ENCODE measurements at regions not wholly inside any gene's neighbourhood (a gene's known extent, or its start where the extent isn't known, plus 50 kb on each side); places are given as distances from the start of the nearest gene placed in this dataset.
"Not testable (repeated sequence)": the region's sequence is repeated elsewhere in the genome, so short reads cannot be mapped to it uniquely, and the experiment has no call there.

DNA sequence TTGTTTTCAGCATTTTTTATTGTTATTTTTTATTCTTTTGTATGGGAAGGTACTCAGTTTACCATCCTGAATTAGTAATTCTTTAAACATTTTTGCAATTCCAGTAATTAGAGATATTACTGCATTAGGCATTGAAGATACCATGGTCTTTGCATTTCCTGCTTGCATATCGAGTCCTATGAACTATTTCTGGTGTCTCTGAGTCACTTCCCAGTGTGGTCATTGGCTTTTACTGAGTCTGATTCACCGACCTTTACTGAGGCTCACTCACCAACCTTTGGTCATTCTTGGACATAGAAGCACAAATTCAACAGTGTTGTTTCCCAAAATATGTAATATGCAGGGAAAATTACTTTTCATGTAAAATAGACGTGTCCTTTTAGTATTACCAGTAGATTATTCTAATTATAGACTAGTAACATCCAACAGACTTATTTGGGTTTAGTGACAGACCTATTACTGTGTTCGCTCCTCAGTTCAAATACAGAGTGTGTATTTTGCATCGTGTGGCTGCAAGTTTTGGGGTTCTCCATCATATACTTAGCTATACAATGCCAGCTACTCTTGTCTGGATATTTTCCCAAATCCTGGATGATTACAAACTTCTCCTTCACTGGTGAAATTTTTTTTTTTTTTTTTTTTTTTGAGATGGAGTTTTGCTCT is 180.7 kb upstream of the PRSS1 start:
- DNase-seq (ENCODE audit: low read depth in 2 of 2), result no peak

DNA sequence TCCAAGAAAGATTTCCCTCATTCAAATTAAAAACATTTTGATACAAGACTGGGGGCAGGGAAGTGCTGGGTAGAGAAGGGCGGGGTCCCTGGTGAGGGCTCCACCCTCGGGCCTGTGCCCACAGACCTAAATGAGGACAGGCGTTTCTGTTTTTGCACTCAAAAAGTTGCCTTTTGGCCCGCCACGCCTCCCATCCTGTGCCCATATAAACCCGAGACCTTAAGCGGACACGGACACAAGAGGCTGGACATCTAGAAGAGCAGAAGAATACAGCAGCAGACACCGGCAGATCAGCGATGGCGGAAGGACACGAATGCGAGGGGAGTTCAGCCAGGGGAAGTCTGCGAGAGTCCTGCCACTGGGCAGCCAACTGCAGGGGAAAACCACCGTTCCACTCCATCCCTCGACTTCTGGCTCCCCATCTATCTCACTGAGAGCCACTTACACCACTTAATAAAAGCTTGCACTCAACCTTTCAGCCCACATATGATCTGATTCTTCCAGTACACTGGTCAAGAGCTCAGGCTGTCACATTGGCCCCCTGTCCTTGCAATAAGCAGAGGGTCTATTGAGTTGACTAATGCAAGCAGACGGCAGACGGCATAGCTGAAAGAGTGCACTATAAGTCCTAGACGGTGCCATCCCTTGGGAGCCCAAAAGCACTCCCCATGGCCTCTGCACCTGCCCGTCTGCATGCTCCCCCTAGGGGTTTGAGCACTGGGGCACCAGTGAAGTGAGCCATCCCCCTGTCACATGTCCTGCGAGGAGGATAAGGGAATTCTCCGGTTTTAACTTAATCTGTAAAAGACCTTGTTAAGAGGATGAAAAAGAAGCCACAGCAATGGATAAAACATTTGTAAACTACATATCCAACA is 181.8 kb upstream of the PRSS1 start:
- DNase-seq (ENCODE audit: low read depth in 2 of 2), result no peak

DNA sequence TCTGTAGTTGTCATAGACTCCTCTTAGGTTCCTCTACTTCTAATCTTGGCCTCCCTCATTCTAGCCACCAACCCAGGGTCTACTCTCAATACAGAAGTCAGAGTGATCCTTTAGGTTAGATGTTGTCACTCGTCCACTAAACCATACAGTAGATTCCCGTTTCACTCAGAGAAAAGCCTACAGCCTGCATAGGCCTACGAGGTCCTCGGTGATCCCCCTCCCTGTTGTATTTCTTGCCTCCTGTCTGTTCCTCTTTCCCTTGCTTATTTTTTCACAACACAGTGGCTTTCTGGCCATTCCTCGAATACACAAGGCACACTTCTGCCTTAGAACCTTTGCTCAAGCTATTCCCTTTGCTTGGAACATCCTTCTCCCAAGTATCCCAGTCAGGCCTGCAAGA is 183.0 kb upstream of the PRSS1 start:
- no peak for DNase-seq (ENCODE audit: low read depth in 2 of 2)

DNA sequence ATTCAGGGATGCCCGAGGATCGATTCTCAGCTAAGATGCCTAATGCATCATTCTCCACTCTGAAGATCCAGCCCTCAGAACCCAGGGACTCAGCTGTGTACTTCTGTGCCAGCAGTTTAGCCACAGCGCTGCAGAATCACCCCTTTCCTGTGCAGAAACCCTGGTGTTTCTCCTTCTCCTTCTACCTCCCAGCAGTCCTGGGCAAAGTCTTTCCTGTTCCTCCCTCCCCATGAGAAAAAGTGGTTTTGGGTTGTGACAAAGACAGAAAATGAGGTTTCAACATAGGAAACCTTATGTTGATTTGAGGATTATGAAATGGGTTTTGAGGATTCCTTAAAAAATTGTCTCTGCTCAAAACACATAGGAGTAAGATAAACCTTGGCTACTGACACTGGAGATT is 185.1 kb upstream of the PRSS1 start:
- DNase-seq (ENCODE audit: low read depth in 2 of 2), result not testable (repeated sequence)

DNA sequence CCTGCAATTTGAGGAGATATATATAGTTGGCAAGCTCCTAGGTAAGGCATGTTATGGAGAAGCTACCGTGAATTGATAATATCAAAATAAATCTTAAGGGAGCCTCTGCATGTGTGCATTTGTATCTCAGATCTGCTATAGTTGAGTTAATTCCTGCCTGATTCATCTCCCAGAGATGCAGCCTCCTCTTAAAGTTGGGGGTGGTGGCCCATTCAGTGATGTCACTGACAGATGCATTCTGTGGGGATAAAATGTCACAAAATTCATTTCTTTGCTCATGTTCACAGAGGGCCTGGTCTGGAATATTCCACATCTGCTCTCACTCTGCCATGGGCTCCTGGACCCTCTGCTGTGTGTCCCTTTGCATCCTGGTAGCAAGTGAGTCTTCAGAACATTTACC is 185.8 kb upstream of the PRSS1 start:
- DNase-seq (ENCODE audit: low read depth in 2 of 2), result no peak

DNA sequence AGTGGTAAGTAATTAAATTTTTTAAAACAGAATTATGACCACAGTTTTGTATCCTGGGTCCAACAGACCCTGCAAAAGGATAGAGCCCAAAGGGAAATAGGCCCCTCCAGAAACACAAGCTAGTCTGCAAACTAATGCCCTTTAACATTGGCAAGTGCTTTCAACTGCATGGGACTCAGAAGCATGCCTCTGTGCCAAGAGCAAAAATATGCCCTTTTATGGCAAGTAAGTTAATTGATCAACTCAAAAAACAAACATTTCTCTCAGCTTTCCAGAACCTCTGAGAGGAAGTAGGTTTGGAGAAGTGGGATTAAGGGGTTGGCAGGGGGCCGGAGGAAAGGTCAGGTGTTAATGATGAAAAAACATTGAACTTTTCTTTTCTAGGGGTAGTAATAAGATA is 186.6 kb upstream of the PRSS1 start:
- no peak for DNase-seq (ENCODE audit: low read depth in 2 of 2)

DNA sequence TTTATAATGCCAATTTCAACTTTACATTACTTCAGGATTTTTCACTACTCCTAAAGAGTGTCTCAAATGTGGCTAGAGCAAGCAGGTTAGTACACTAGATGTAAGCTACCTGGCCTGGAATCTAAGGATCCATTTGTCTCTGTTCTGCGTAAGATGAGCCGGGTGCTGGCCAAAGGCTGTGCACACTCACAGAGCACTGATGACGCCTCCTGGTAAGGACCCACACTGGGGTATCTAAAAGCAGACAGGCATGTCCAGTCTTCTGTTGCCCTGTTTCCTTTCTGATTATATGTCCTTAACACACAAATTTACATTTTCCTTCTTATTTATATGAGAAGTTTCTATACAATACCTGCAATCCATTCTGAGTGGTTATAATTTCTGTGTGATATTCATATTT is 187.9 kb upstream of the PRSS1 start:
- not testable (repeated sequence) for DNase-seq (ENCODE audit: low read depth in 2 of 2)

DNA sequence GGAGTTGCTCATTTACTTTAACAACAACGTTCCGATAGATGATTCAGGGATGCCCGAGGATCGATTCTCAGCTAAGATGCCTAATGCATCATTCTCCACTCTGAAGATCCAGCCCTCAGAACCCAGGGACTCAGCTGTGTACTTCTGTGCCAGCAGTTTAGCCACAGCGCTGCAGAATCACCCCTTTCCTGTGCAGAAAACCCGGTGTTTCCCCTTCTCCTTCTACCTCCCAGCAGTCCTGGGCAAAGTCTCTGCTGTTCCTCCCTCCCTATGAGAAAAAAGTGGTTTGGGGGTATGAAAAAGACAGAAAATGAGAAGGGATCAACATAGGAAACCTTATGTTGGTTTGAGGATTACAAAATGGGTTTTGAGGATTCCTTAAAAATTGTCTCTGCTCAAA is 188.5 kb upstream of the PRSS1 start:
- not testable (repeated sequence) for DNase-seq (ENCODE audit: low read depth in 2 of 2)

DNA sequence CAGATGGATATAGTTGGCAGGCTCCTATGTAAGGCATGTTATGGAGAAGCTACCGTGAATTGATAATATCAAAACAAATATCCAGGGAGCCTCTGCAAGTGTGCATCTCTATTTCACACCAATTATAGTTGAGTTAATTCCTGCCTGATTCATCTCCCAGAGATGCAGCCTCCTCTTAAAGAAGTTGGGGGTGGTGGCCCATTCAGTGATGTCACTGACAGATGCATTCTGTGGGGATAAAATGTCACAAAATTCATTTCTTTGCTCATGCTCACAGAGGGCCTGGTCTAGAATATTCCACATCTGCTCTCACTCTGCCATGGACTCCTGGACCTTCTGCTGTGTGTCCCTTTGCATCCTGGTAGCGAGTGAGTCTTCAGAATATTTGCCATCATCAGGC is 189.1 kb upstream of the PRSS1 start:
- DNase-seq (ENCODE audit: low read depth in 2 of 2), result no peak

DNA sequence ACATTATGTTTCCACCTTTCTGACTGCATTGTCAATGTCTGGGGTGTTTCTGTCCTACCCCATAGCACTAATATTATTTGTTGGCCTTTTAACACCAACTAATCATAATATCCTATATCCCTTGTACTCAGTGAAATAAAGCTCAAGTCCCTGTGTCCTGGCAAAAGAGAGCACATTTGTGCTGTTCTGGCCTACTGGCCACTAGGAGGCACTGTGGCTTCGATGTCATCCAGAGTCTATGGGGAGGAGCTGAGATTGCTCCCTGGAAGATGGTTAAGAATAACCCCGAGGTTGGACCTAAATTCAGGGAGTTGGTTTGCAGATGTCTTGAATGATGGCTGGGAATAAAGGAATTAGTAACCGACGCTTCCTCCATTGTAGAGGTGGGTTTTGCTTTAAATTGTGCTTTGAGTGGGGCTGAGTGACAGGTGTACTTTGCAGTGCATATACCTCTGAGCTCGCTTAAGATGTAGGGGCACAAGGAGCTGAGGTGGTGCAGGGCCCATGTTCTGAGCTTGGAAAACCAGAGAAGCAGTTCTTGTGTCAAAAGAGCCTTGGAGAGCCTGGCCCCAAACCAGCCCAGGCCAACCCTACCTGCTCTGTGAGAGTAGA is 191.2 kb upstream of the PRSS1 start:
- peak; percentile 17 to 28 for DNase-seq (ENCODE audit: low read depth in 2 of 2)

DNA sequence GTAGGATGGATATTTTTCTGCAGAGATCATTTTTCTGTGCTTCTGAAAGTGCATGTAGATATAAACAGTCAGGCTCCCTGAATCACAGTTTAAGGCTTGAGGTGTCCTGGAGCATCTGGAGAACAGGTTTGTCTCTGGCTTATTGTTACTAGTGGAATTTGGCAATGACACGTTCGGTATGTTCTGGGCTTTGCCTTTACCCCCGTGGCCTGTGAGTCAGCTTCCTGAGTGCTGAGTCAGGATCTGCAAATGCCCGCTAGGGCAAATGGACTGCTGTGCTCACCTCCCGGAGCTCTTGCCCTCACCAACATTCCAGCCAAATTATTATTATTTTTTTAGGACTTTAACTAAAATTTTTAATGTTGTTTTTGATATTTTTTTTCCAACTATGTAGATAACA is 192.5 kb upstream of the PRSS1 start:
- DNase-seq (ENCODE audit: low read depth in 2 of 2), result no peak

DNA sequence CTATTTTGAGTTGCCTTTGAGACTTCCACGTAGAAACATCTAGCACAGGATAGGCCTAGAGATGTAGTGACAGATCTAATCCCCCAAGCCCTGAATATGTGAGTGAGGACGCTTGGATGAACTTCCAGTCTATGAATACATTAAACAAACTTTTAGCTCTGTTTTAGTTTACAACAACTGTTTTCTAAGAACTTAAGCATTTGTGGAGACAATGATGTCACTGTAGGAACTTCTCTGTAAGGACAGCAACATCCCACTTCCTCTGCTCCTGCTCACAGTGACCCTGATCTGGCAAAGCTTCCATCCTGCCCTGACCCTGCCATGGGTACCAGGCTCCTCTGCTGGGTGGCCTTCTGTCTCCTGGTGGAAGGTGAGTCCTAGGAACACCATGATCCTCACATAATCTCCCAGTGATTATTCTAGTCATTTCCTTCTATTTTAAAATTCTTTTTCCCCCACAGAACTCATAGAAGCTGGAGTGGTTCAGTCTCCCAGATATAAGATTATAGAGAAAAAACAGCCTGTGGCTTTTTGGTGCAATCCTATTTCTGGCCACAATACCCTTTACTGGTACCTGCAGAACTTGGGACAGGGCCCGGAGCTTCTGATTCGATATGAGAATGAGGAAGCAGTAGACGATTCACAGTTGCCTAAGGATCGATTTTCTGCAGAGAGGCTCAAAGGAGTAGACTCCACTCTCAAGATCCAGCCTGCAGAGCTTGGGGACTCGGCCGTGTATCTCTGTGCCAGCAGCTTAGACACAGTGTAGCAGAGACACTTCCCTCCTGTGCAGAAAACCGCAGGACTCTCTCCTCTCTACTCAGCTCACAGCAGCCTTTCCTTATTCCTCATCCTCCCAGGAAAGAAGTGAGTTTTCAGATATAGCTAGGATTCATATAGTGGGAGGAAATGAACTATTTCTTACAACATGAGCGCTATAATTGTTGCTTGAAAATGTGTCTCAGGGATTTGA is 194.4 kb upstream of the PRSS1 start:
- DNase-seq (ENCODE audit: low read depth in 2 of 2), result no peak

DNA sequence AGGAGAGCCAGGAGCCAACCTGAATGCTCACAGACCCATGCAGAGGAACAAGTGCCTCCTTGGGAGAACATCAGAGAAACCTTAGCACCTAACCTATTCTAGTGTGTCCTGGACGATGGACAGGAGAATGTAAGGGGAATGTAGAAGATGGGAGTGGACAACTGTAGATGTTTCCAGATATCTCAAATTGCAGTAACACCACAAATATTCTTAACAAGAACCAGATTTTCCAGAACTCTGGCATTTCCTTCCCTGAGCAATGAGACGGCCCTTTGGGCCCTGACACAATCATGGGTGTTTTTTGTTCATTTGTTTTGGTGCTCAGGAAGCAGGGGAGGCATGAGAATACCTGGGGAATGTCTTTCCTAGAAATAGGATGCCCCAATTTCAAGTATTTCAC is 196.1 kb upstream of the PRSS1 start:
- no peak for DNase-seq (ENCODE audit: low read depth in 2 of 2)

DNA sequence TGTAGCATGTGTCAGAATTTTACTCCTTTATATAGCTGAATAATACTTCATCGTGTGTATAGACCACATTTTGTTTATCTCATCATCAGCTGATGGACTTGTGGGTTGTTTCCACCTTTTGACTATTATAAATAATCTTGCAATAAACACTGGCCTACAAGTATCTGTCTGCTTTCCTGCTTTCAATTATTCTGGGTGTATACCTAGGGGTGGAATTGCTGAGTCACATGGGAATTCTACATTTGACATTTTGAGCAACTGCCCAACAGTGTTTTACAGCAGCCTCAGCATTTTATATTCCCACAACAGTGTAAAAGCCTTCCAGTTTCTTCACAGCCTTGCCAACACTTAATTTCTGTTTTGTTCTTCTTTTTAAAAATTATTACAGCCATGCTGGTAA is 200.3 kb upstream of the PRSS1 start:
- DNase-seq (ENCODE audit: low read depth in 2 of 2), result no peak

DNA sequence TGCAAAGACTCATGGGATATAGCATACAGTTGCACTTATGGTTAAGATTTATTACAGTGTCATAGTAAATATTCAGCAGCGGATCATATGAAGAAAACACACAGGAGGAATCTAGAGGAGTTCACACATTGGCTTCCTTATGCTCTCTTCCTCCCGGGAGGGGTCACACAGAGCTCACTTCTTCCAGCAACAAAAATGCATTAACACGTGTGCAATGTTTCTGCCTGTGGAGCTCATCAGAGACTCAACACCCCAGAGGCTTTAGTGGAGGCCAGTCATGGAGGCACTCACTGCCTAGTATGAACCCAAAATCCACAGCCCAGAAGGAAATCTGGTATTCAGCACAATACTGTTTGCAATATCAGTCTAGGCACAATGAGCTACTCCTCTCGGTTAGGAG is 202.8 kb upstream of the PRSS1 start:
- DNase-seq (ENCODE audit: low read depth in 2 of 2), result no peak

DNA sequence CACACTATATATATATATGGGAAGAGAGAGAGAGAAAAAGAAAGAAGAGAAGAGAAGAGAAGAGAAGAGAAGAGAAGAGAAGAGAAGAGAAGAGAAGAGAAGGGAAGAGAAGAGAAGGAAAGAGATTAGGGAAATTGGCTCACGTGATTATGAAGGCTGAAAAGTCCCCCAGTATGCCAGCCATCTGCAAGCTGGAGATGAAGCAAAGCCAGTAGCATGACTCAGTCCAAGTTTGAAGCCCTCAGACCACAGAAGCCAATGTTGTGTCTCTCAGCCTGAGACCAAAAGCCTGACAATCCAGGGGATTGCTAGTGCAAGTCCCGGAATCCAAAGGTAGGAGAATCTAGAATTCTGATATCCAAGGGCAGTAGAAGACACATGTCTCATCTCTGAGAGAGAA is 206.3 kb upstream of the PRSS1 start:
- no peak for DNase-seq (ENCODE audit: low read depth in 2 of 2)

DNA sequence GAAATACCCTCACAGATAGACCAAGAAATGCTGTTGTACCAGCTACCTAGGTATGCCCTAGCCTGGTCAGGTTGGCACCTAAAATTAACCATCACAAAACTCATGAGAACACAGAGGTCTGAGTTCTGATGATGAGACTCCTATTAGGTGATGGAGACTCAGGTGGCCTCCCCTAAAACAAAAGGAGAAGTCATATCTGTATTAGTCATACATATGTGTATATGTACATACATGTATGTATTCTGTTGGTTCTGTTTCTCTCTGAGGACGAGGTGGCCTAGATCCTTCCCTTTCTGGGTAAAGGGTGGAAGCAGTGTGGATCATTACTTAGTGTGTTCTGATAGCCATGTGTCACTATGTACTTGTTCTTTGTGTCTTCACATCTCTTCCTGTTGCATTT is 207.2 kb upstream of the PRSS1 start:
- no peak for DNase-seq (ENCODE audit: low read depth in 2 of 2)

DNA sequence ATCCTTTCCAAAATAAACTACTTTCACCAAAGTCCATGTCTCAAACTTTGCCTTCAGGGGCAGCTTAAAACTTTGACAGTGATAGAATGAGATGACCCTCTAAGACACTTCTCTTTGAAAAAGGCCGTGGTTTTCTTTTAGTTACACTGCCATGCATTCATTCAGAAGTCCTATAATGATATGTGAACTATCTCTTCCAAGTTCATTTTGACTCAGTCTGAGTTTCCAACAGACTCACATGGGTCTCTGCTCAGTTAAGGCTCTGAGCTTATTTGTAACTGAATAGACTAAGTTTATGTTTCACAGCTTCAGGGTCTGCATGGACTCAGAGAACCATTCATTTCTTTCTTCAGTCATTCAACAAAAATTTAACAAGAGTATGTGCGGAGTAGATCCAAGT is 208.9 kb upstream of the PRSS1 start:
- no peak for DNase-seq (ENCODE audit: low read depth in 2 of 2)

DNA sequence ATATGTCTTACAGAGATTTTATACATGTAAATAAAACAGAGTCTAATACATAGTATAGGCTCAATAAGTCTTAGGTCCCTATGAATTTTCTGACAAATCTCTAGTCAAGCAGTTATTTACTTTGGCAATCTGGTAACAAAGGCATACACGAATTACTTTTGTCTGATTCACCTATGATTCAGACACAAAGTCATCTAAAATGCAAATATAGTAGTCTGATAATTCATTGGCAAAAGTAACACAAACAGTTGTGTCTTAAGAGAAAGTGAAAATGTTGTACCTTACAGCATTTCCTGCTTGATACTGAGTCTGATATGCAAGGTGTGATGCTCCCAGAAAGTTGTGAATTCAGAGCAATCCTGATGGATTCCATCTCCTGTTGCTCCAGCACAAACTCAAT is 209.4 kb upstream of the PRSS1 start:
- no peak for DNase-seq (ENCODE audit: low read depth in 2 of 2)

DNA sequence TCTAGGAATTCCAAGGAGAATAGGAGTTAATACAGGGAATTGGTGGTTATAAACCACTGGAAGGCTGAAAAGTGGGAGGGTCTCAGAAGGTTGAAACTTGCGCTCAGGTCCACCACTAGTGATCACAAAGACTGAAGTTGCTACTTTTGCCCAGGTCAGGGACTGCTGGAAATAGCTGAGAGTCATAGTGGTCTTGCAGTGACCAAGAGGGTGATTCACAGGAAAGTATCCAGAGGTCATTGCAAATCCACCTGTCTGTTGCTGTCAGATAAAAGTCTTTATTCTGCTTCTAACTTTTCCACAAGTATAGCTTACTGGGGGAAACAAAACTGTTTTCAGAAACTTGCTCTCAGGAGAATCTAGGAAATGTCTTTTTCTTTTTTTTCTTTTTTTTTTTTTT is 211.5 kb upstream of the PRSS1 start:
- DNase-seq (ENCODE audit: low read depth in 2 of 2), result no peak

DNA sequence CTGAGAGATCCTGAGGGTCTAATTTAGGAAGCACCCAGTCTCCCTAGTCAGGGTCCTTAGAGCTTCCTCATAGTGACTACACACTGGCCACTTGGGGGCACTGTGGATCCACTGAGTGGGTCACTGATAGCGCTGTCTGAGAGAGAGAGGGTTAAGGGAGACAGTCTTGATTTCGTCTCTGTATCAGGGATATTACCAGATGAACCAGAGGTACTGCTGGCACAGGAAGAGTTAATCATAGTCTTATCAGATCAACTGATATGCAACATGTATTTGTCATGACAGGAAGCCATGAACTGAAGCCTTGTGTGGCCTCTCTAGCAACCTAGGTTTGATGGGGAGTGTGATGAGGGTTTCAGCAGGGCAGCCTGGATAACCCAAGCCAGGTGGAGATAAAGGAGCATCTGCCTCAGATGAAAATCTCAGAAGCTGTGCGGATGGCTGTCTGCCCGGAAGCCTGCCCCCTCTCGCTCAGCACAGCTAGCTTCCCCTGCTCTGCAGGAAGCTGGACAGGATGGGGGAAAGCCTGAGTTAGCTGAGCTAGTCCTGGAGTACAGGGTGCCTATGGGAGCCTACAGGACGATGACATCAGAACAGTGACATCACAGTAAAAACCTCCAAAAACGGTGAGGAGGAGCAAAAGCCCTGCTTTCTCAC is 214.0 kb upstream of the PRSS1 start:
- DNase-seq (ENCODE audit: low read depth in 2 of 2), result peak; percentile 46 to 49
